HuH-7.5 (cell line): ENCODE measurements at regions not wholly inside any gene's neighbourhood (a gene's known extent, or its start where the extent isn't known, plus 50 kb on each side); places are given as distances from the start of the nearest gene placed in this dataset.
"Not testable (repeated sequence)": the region's sequence is repeated elsewhere in the genome, so short reads cannot be mapped to it uniquely, and the experiment has no call there.

ENCODE experiments used
- DNase-seq: peaks from one replicate; pipeline ENCODE4 v3.0.0; 2011; ENCODE audit warnings: low spot score

DNA sequence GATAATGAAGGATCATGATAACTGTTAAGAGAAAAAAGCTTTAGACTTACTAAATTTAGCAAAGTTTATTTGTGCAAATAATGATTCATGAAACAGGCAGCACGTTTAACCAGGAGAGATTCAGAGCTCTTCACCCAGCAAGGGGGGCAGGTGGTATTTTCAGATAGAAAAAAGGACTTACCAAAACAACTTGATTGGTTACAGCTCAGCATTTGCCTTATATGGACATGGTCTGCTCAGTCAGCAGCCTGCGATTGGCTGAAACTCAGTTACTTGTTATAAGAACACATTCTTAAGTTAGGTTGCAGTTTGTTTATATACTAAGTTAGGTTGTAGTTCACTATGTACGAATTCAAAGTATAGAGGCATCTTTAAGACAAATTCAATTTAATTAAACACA lies 165.6 kb downstream of the DUSP10 start:
- no peak for DNase-seq

DNA sequence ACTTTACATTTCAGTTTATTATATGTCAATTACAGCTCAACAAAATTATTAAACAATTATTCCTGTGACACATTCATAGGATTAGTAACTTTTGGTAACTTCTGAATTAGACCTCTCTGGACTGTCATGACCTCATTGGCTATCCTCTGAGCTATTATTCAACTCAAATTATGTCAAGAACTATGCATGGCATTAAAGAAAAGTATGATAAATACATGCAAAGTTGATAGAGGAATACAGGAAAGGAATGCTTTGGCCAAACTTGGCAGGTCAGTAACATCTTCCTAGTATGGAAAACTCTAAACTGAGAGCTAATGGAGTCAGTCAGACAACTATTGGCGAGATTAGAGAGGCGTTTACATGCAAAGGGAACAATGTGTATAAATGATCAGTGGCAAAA lies 158.4 kb downstream of the DUSP10 start:
- DNase-seq: no peak

DNA sequence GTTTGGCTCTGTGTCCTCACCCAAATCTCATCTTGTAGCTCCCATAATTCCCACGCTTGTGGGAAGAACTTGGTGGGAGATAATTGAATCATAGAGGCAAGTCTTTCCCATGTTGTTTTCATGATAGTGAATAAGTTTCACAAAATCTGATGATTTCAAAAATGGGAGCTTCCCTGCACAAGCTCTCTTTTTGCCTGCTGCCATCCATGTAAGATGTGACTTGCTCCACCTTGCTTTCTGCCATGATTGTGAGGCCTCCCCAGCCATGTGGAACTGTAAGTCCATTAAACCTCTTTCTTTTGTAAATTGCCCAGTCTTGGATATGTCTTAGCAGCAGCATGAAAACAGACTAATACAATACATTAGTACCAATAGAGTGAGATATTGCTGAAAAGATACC lies 154.9 kb downstream of the DUSP10 start:
- DNase-seq: not testable (repeated sequence)

DNA sequence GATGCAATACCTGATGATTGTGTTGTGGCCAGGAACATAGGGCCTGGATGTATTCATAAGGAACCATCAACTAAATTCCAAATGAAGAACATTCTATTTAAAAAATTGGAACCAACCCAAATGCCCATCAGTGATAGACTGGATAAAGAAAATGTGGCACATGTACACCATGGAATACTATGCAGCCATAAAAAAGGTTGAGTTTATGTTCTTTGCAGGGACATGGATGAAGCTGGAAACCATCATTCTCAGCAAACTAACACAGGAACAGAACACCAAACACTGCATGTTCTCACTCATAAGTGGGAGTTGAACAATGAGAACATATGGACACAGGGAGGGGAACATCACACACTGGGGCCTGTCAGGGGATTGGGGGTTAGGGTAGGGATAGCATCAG lies 150.6 kb downstream of the DUSP10 start:
- not testable (repeated sequence) for DNase-seq

DNA sequence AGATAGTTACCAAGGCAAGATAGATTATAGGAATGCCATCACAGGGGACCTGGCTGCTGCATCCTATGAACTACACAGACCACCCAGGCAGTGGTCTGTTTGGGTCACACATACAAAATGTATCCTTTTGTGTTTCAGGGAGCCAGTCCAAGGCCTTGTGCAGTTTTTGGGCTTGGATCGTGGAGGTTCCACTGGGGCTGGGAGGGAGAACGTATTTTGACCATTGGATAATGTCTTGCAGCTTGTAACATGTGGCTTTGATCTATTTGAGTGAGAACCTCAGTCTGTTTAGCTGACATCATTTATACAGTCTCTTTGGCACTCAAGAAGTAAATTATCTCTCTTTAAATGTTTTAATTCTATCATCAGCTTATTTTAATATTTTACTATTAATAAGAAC lies 147.3 kb downstream of the DUSP10 start:
- DNase-seq: no peak

DNA sequence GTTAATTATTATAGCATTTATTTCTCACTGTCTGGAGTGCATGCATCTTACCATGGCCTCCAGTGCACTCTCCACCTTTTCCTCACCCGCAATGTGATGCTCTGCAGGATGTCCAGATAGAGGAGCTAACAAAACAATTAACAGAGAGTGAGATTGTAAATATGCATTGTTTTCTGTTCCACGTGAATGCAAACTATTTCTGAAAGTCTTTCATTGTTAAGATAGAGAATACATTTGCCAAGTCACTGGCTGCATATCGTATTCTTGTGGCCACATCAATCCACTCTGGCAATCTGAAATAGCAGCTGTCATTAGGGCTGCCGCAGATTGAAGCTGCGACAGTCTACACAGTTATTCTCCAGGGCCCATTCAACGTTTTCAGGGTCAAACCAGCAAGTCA lies 143.8 kb downstream of the DUSP10 start:
- DNase-seq: no peak

DNA sequence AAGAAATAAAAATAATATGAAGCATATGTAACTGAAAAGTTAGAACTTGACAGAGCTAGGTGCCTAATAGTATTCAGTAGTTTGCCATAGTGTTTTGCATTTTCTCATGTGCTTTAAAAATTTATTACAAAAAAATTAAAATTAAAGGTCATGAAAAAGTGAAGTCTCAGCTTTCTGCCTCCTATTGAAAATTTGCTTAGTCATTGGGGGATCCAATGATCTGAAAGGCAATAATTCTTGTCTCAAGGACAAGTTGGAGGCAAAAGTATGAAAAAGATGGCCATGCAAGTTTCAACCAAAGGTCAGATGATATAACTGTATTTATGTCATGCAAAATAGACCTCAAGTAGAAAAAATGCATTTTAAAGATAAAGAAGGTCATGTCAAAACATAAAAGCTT lies 140.7 kb downstream of the DUSP10 start:
- DNase-seq: no peak

DNA sequence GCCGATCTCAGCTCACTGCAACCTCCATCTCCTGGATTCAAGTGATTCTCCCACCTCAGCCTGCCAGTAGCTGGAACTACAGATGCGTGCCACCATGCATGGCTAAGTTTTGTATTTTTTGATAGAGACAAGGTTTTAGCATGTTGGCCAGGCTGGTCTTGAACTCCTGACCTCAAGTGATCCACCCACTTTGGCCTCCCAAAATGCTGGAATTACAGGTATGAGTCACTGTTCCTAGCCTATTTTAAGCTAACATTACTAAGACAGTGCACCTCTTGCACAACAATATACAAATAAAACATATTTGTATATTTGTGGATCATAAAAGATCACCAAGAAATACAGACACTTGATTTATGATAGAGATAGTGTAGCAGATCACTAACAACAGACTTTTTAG lies 139.1 kb downstream of the DUSP10 start:
- no peak for DNase-seq

DNA sequence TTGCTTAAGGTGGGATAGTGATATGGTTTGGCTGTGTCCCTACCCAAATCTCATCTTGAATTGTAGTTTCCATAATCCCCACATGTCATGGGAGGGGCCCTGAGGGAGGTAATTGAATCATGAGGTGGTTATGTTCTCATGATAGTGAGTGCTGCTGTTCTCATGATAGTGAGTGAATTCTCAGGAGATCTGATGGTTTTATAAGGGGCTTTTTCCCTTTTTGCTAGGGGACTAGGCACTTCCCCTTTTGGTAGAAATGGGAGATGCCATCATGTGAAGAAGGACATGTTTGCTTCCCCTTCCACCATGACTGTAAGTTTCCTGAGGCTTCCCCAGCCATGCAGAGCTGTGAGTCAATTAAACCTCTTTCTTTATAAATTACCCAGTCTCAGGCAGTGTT lies 137.5 kb downstream of the DUSP10 start:
- DNase-seq: not testable (repeated sequence)

DNA sequence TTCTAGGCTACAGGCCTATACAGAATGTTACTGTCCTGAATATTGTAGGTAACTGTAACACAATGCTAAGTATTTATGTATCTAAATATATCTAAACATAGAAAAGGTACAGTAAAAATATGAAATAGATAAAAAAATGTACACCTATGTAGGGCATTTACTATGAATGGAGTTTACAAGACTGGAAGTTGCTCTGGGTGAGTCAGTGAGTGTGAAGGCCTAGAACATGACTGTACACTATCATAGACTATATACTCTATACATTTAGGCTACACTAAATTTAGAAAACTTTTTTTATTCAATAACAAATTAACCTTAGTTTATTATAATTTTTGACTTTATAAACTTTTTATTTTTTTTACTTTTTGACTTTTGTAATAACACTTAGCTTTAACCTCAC lies 136.9 kb downstream of the DUSP10 start:
- no peak for DNase-seq

DNA sequence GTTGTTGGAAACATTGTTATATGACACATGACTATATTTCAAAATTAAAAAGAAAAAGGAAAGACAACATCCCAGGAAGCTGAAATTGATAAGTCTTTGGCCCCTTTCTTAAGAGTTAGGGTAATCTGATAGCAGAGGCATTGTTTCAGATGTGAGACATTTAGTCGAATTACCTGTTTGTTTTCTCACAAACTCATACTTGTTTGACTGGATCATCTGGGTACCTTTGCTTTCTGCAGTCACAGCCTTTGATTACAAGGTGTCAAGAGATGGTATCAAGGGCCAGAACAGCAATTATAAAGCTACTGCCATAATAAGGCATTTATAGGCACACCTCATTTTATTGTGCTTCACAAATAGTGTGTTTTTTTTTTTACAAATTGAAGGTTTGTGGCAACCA lies 136.3 kb downstream of the DUSP10 start:
- no peak for DNase-seq

DNA sequence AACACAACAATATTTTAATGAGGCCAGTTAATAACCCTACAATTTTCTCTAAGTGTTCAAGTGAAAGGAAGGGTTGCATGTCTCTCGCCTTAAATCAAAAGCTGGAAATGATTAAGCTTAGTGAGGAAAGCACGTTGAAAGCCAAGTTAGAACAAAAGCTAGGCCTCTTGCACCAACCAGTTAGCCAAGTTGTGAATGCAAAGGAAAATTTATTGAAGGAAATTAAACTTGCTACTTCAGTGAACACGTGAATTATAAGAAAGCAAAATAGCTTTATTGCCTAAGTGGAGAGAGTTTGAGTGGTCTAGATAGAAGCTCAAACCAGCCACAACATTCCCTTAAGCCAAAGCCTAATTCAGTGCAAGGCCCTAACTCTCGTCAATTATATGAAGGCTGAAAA lies 135.6 kb downstream of the DUSP10 start:
- no peak for DNase-seq

DNA sequence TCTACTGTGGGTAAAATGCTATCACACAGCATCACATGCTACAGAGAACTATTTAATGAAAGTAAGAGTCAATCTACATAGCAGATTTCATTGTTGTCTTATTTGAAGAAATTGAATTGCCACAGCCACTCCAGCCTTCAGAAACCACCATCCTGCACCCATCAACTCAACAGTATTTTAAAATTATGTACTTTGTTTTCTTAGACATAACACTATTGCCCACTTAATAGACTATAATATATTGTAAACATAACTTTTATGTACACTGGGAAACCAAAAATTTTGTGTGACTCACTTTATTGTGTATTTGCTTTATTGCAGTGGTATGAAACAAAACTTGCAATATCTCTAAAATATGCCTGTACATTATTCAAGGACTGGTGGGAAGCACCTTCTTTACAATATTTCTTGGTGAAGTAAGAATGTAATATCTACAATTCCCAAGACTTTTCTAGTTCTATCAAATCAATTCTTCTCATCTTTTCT lies 133.0 kb downstream of the DUSP10 start:
- DNase-seq: no peak

DNA sequence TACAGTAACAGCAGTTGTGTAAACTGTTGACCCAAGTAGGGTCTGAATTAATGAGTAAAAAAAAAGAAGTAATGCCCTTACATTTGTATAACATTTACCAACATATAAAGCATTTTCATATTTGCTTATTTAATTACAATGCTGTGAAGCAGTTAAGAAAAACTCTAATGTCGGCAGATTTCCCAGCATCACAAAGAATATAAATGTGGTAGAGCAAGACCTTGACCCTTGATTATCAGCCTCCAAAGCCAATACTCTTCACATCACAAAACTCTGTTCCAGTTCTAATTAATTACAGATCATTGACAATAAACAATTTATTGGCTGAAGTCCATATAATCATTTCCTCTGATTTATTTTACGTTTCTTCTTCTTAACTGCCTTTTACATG lies 130.2 kb downstream of the DUSP10 start:
- no peak for DNase-seq

DNA sequence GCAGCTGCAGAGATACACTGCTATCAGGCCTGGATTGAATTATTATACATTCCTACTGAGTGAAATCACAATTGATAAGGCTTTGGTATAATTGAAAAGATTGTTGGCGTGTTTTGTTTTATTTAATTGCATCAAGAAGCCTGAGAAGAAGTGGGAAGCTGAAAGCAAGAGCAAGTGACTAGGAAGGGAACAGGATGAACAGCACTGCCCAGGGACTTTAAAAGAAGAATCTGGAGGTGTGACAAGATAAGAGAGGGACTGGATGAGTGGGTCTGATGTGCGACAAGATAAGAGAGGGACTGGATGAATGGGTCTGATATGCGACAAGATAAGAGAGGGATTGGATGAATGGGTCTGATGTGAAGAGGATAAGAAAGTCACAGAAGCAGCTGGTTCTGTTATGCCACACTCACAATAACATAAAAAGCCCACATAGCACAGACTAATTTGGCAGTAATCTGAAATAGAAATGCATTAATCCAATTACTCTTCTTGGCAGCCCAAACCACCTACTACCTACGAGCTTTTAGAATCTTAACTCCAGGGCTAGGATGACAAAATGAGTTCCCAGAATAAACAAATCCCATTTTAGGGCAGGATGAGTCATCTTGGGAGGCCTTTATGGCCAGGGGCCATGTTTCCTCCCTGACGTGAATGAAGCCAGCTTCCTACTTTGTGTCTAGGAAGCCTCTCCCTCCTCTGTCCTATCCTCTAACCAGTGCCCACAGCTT lies 129.7 kb downstream of the DUSP10 start:
- DNase-seq: peak; percentile 8

DNA sequence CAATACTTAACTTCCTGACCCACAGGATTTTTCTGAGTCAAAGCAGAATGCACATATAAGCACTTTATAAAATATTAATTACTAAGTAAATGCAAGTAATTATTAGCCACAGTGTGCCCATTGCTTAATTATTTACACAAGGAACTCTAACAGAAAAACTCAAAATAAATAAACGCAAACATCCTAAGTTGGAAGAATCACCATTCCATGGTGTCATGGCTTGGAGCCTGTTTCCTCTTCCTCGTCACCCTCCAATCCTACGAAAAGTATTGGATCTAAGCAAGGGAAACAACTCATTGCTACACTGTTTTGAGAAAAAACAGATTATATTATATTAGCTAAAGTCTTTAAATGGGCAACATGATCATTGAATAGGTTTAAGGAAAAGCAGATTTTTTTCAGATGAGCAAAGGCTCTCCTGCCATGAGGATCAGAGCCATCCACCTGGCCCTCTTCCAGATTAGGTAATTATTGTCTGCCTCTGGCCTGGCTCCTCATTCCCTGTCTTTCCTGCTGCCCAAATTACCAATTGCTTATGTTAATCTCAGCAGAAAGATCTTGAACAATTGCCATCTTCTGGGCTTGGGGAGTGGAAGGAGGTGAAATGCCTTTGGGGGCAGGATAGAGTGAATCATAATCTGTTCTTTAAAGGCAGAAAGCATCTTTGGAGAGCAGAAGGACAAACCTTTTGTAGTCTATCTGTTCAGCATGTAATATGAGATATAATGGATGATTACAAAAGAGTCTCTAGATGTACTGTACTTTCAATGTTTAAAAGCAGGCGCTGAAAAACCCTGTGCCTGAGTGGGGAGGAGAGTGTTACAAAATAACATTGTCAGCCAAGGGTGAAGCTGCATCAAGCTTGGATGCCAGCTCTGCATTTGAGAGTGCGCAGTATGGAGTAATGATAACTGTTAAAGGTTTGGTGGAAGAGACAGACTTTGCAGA lies 121.2 kb downstream of the DUSP10 start:
- DNase-seq: no peak

DNA sequence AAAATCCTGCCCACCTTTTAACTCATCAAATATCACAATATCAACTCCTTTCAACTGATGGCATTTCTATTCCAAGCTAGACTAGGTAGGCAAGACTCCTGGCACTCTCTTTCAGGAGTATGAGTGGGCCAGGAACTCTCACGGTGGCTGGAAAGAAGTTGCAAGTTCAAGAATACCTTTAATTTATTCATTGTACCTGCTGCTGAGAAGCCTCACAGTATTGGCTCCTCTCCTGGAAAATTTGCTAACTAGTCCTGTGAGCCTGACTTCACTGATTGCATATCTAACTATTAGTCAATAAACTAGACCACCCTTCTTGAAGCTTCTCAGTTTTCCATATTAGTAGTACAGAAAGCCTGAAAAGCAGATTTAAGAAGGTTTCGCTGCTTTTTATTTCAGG lies 120.2 kb downstream of the DUSP10 start:
- no peak for DNase-seq

DNA sequence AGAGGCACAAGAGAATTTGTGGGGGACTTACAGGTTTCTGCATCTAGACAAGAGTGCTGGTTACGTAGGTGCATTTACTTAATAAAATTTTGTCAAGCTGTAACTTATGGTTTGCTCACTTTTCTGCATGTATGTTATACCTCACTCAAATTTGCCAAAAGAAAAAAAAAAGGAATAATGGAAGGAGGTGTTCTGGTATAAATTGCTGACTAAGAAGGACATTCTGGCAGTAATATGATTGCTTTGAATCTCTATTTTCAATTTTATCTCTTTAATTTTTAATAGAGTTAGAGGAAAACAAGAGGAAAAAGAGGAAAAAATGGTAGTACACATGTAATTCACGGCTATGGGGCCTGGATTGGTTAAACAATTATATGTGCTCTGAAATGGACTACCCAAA lies 119.5 kb downstream of the DUSP10 start:
- DNase-seq: no peak

DNA sequence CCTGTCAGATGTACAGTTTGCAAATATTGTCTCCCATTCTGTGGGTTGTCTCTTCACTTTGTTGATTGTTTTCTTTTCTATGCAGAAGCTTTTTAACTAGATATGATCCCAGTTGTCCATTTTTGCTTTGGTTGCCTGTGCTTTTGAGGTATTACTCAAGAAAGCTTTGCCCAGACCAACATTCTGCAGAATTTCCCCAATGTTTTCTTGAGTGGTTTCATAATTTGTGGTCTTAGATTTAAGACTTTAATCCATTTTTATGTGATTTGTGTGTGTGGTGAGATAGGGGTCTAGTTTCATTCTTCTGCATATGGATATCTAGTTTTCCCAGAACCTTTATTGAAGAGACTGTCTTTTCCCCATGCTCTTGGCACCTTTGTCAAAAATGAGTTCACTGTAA lies 116.9 kb downstream of the DUSP10 start:
- DNase-seq: no peak

DNA sequence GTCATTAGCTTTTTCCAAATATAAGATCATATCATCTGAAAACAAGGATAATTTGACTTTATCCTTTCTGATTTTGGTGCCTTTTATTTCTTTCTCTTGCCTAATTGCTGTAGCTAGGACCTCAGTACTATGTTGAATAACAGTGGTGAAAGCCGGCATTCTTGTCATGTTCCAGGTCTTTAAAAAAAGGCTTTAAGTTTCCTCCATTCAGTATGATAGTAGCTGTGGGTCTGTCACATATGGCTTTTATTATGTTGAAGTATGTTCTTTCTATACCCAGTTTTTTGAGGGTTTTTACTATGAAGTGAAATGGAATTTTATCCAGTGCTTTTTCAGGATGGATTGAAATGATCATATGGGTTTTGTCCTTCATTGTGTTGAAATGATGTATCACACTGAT lies 115.8 kb downstream of the DUSP10 start:
- DNase-seq: no peak

DNA sequence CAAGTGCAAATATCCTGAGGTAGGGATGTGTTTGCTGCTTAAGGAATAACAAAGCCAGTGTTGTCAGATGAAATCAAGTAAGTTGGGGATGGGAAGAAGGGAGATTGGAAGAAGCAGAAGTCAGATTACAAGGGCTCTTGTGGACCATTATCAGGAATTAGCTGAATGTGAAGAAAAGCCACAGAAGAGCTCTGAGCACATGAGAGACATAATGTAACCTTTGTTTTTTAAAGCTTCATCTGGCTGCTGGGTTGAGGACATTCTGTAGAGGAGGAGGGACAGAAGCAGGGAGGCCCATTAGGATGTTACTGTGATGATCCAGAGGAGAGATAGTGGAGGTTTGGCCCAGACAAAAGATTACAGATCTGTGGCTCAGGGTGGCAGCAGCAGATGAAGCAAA lies 111.7 kb downstream of the DUSP10 start:
- DNase-seq: no peak

DNA sequence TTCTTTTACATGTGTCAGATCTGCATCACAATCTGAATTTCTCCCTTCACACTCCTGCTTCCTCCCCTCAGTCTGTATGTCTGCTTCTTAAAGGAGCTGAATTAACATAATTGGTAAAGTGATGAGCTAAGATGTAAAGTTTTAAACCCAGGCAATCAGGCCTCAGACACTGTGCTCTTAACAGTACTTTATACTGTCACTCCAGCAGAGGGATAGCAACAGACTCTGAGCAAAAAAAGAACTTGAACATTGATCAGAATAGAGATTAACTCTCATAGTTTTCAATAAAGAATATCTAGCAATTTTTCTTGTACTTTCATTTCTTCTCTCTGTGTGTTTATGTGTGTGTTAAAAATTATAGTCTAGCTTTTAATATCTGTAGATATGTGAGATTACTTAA lies 110.3 kb downstream of the DUSP10 start:
- no peak for DNase-seq

DNA sequence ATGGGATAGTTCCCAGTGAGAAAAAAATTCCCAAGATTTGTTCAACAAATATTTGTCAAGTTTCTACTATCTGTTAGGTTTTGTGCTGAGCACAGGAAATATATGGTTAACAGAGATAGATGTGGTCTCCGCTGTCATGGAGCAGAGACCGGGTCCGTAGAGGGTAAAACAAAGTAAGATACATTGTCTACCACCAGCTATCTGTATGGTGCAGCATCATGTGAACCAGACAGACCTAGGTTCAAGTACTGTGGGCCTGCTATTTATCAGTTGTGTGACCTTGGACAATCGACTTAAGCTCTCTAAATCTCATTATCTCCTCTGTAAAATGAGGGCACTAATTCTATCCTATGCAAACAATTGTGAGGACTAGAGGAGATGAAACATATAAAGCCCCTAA lies 109.8 kb downstream of the DUSP10 start:
- DNase-seq: no peak
